ENCODE measurements at regions not wholly inside any gene's neighbourhood (a gene's known extent, or its start where the extent isn't known, plus 50 kb on each side); places are given as distances from the start of the nearest gene placed in this dataset.

GRCh38 chr13:34842466-34842865 is 99.6 kb upstream of the NBEA start:
- TF ChIP-seq GLIS3 (CRISPR knock-in tag; IDR thresholded peaks at IDR 0.05) (no peak), ZFP3 (CRISPR knock-in tag; IDR thresholded peaks at IDR 0.05) (no peak), ARNTL (CRISPR knock-in tag; IDR thresholded peaks at IDR 0.05; ENCODE audit: borderline replicate concordance, low read depth) (no peak), CSDC2 (CRISPR knock-in tag; IDR thresholded peaks at IDR 0.05) (no peak), ZFP30 (CRISPR knock-in tag; IDR thresholded peaks at IDR 0.05) (no peak), POU6F1 (CRISPR knock-in tag; IDR thresholded peaks at IDR 0.05; ENCODE audit: borderline replicate concordance, low read depth) (no peak), SNAI2 (CRISPR knock-in tag; IDR thresholded peaks at IDR 0.05) (no peak), ZC3H10 (CRISPR knock-in tag; IDR thresholded peaks at IDR 0.05) (no peak), ISL1 (CRISPR knock-in tag; IDR thresholded peaks at IDR 0.05) (no peak)
- ATAC-seq, result no peak

- ATAC-seq, result no peak
- TF ChIP-seq POU6F1 (CRISPR knock-in tag; IDR thresholded peaks at IDR 0.05; ENCODE audit: borderline replicate concordance, low read depth), result no peak
- TF ChIP-seq ZFP3 (CRISPR knock-in tag; IDR thresholded peaks at IDR 0.05), result no peak
- TF ChIP-seq ZNF8 (CRISPR knock-in tag; IDR thresholded peaks at IDR 0.05), result no peak
- no peak for TF ChIP-seq PPARA (CRISPR knock-in tag; IDR thresholded peaks at IDR 0.05; ENCODE audit: borderline replicate concordance)
- no peak for TF ChIP-seq BACH2 (CRISPR knock-in tag; IDR thresholded peaks at IDR 0.05; ENCODE audit: borderline replicate concordance)
- no peak for TF ChIP-seq CSRNP3 (CRISPR knock-in tag; IDR thresholded peaks at IDR 0.05)
- no peak for TF ChIP-seq ZC3H10 (CRISPR knock-in tag; IDR thresholded peaks at IDR 0.05)
- TF ChIP-seq TOX (CRISPR knock-in tag; IDR thresholded peaks at IDR 0.05; ENCODE audit: borderline replicate concordance), result no peak
- TF ChIP-seq TSHZ2 (CRISPR knock-in tag; IDR thresholded peaks at IDR 0.05), result no peak
- no peak for TF ChIP-seq CREB5 (CRISPR knock-in tag; IDR thresholded peaks at IDR 0.05; ENCODE audit: low read depth)
- no peak for TF ChIP-seq CSDC2 (CRISPR knock-in tag; IDR thresholded peaks at IDR 0.05)
- no peak for TF ChIP-seq ZNF565 (CRISPR knock-in tag; conservative IDR thresholded peaks at IDR 0.05; ENCODE audit: low read depth)
- TF ChIP-seq OSR1 (CRISPR knock-in tag; IDR thresholded peaks at IDR 0.05), result no peak
- no peak for TF ChIP-seq GLIS3 (CRISPR knock-in tag; IDR thresholded peaks at IDR 0.05)
- no peak for TF ChIP-seq ESRRG (CRISPR knock-in tag; IDR thresholded peaks at IDR 0.05)
- TF ChIP-seq ISL1 (CRISPR knock-in tag; IDR thresholded peaks at IDR 0.05), result no peak
Observed at GRCh38 chr13:34847766-34848165, 94.3 kb upstream of the NBEA start.

GRCh38 chr13:34849406-34849805 is 92.7 kb upstream of the NBEA start:
- no peak for ATAC-seq
- no peak for TF ChIP-seq CSDC2 (CRISPR knock-in tag; IDR thresholded peaks at IDR 0.05)
- no peak for TF ChIP-seq SNAI2 (CRISPR knock-in tag; IDR thresholded peaks at IDR 0.05)
- no peak for TF ChIP-seq PATZ1 (CRISPR knock-in tag; IDR thresholded peaks at IDR 0.05; ENCODE audit: borderline replicate concordance)
- TF ChIP-seq ARNTL (CRISPR knock-in tag; IDR thresholded peaks at IDR 0.05; ENCODE audit: borderline replicate concordance, low read depth), result no peak
- TF ChIP-seq TCF4 (CRISPR knock-in tag; IDR thresholded peaks at IDR 0.05; ENCODE audit: borderline replicate concordance), result no peak
- no peak for TF ChIP-seq BACH2 (CRISPR knock-in tag; IDR thresholded peaks at IDR 0.05; ENCODE audit: borderline replicate concordance)
- TF ChIP-seq TOX (CRISPR knock-in tag; IDR thresholded peaks at IDR 0.05; ENCODE audit: borderline replicate concordance), result no peak
- no peak for TF ChIP-seq GLIS3 (CRISPR knock-in tag; IDR thresholded peaks at IDR 0.05)
- TF ChIP-seq ZNF70 (CRISPR knock-in tag; IDR thresholded peaks at IDR 0.05), result no peak
- TF ChIP-seq CREB5 (CRISPR knock-in tag; IDR thresholded peaks at IDR 0.05; ENCODE audit: low read depth), result no peak
- TF ChIP-seq ESRRG (CRISPR knock-in tag; IDR thresholded peaks at IDR 0.05), result no peak
- no peak for TF ChIP-seq PPARA (CRISPR knock-in tag; IDR thresholded peaks at IDR 0.05; ENCODE audit: borderline replicate concordance)
- TF ChIP-seq TSHZ2 (CRISPR knock-in tag; IDR thresholded peaks at IDR 0.05), result no peak

Measured in SK-N-SH treated with all-trans-retinoic acid at 6 μM for 48 hours (cell line).